ENCODE measurements at regions not wholly inside any gene's neighbourhood (a gene's known extent, or its start where the extent isn't known, plus 50 kb on each side); places are given as distances from the start of the nearest gene placed in this dataset.

DNA sequence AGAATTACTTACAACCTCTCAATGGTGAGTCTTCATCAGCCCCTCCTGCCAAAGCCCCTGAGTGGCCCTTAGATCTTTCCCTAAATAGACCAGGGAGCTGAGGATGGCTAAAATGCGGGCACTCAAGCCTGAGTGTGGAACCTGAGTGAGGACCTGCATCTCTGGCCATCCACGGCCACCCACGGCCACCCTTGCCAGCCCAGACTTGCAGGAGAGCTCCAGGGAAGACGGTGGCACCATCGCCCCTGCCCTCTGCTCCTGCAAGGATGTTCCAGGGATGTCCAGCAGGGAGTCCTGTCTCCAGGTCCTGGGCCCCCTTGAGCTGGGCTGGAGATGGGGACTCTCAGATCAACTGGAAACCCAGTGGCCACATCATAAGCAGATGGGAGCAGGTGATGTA lies 68.2 kb upstream of the OLFM1 start:
- TF ChIP-seq, protein P1, sequence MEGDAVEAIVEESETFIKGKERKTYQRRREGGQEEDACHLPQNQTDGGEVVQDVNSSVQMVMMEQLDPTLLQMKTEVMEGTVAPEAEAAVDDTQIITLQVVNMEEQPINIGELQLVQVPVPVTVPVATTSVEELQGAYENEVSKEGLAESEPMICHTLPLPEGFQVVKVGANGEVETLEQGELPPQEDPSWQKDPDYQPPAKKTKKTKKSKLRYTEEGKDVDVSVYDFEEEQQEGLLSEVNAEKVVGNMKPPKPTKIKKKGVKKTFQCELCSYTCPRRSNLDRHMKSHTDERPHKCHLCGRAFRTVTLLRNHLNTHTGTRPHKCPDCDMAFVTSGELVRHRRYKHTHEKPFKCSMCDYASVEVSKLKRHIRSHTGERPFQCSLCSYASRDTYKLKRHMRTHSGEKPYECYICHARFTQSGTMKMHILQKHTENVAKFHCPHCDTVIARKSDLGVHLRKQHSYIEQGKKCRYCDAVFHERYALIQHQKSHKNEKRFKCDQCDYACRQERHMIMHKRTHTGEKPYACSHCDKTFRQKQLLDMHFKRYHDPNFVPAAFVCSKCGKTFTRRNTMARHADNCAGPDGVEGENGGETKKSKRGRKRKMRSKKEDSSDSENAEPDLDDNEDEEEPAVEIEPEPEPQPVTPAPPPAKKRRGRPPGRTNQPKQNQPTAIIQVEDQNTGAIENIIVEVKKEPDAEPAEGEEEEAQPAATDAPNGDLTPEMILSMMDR (IDR thresholded peaks at IDR 0.05) = no peak
- no peak for TF ChIP-seq POLR2A (IDR thresholded peaks at IDR 0.05)
- H3K27me3 ChIP-seq = no peaks in the 10 kb centered on the region

DNA sequence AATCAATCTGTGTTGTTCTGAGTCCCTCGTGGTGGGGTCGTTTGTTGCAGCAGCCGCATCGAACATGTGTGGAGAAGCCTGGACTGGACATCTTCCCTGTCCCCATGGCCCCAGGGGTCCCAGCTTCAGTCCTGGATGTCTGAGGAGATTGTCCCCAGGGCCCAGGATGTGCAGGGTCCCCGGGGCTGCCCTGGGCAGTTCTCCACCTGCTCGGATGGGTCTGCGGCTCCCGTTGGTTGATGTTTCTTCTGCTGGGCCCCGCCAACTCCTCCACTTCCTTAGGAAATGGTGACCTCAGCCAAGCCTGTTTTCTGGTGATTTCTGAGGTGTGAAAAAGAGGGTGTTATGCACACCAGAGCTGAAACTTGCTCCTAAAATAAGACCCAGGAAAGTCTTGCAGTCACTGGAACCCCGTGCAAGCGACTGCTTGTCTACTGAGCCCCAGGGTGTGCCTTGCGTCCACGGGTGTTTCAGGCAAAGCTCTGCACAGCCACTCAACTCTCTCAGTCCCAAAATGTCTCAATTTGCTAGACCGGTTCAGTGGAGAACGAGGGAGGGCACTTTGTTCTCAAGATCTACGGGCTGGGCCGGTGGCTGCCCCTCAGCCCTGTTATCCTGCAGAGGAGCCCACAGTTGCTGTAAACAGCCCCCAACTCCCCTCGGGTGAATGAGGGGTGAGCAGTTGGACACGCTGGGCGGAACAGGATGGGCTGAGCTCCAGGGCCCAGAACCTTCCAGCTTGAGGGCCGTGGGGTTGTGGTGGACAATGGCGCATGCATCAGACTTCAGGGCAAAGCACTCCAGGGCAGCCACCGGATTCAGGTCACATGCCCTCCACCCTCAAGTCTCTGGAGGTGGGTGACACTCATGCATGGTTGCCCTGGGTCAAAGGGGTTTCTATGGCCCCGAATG lies 66.7 kb upstream of the OLFM1 start:
- DNase-seq = no peak
- TF ChIP-seq, protein P1 (IDR thresholded peaks at IDR 0.05) = no peak
- no peak for TF ChIP-seq POLR2A (IDR thresholded peaks at IDR 0.05)
- Histone ChIP-seq H3K36me3 (replicated peaks in 1 of 2) (no peaks in the 10 kb centered on the region), H3K27ac (no peak overlapping the region), H3K4me1 (replicated peaks in 1 of 2) (no peaks in the 10 kb centered on the region), H3K27me3 (no peaks in the 10 kb centered on the region), H3K9me3 (replicated peaks in 1 of 3) (no peaks in the 10 kb centered on the region), H3K4me3 (no peak overlapping the region)
- intact Hi-C loops (cut with DNase I) = no loop called here
- 79 to 88% (median 85%) methylated on average over 11 to 24 of the region's 24 CpGs for WGBS, 4 donors

More for the DNA sequence above, 68.2 kb upstream of the OLFM1 start:
- Histone ChIP-seq H3K4me3 (no peak overlapping the region), H3K27ac (no peak overlapping the region), H3K36me3 (replicated peaks in 1 of 2) (no peaks in the 10 kb centered on the region), H3K9me3 (replicated peaks in 1 of 3) (no peaks in the 10 kb centered on the region), H3K4me1 (replicated peaks in 1 of 2) (no peaks in the 10 kb centered on the region)
- DNase-seq = no peak
- 83 to 92% (median 90%) methylated on average over 1 to 5 of the region's 5 CpGs for WGBS, 4 donors
- intact Hi-C loops (cut with DNase I) = no loop called here

DNA sequence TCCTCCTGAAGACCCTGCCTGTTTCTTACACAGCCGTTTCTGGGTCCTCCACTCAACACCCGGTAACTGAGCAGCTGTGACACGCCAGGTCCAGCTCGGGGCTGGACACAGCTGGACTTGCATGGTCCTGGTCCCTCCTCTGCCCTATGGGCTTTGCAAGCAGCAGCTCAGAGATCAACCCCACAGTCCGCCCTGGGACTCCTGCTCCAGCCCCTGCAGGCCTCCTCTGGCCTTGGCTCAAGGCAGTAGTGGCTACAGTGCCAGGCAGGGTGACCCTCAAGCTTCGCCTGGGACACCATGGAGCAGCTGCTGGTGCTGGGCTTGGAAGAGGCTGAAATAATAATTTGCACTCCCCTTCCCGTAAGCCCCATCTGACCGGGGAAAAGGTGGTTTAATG lies 66.1 kb upstream of the OLFM1 start:
- intact Hi-C loops (cut with DNase I) = no loop called here
- no peaks in the 10 kb centered on the region for H3K27me3 ChIP-seq
- no peak for DNase-seq
- no peak overlapping the region for H3K4me3 ChIP-seq
- TF ChIP-seq POLR2A (IDR thresholded peaks at IDR 0.05) = no peak
- TF ChIP-seq, protein P1 (IDR thresholded peaks at IDR 0.05) = no peak
- H3K9me3 ChIP-seq (replicated peaks in 1 of 3) = no peaks in the 10 kb centered on the region
- 86 to 92% (median 87%) methylated on average over 7 to 8 of the region's 8 CpGs for WGBS, 4 donors
- H3K36me3 ChIP-seq (replicated peaks in 1 of 2) = no peaks in the 10 kb centered on the region
- no peak overlapping the region for H3K27ac ChIP-seq
- H3K4me1 ChIP-seq (replicated peaks in 1 of 2) = no peaks in the 10 kb centered on the region

DNA sequence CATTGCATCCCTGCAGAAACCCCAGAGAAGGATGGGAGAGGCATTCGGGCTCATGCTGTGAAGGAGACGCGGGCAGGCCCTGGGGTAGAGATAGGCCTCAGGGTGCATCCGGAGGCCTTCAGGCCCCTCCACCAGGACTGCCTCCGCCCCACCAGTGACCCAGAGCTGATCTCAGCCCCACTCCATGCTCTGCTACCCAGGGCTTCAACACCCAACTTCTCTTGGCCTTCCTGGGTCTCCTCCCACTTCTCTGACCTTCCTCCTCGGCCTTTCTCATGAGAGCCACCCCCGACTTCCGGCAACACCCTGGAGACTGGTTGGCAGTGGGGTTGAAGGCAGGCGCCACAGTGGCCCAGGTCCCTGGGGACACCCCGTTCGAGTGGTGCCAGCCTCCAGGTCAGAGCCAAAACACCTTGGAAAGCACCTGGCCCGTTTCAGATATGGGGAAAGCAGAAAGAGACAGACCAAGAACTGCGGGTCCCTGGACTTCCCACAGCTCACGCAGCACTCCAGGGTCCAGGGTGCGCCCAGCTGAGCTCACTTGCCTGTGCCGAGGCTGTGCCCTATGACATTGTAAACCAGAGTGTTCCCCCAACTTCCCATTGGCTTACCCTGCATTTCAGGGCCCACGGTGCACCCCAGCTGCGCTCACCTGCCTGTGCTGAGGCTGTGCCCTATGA lies 65.1 kb upstream of the OLFM1 start:
- Histone ChIP-seq H3K36me3 (replicated peaks in 1 of 2) (no peaks in the 10 kb centered on the region), H3K27me3 (no peaks in the 10 kb centered on the region), H3K4me1 (replicated peaks in 1 of 2) (no peaks in the 10 kb centered on the region), H3K27ac (no peak overlapping the region), H3K9me3 (replicated peaks in 1 of 3) (no peaks in the 10 kb centered on the region), H3K4me3 (no peak overlapping the region)
- DNase-seq = no peak
- intact Hi-C loops (cut with DNase I) = no loop called here
- TF ChIP-seq, protein P1 (IDR thresholded peaks at IDR 0.05) = no peak
- TF ChIP-seq POLR2A (IDR thresholded peaks at IDR 0.05) = no peak
- 88 to 93% (median 92%) methylated on average over 12 to 18 of the region's 18 CpGs for WGBS, 4 donors
